Spinal cord (tissue), 9 donors: ENCODE measurements at regions not wholly inside any gene's neighbourhood (a gene's known extent, or its start where the extent isn't known, plus 50 kb on each side); places are given as distances from the start of the nearest gene placed in this dataset.

Experiments
- DNase-seq, 6 donors: peaks; one replicate each; pipeline versions ENCODE4 v3.0.0 to v3.0.0-alpha.2; 2013 to 2015; ENCODE audit warnings: low spot score in 6 of 6, low read depth in 4 of 6
- H3K27ac ChIP-seq: one replicate; pipeline ENCODE4 v1.5.1; 2013; ENCODE audit warnings: low read depth, low read length, control low read depth
- H3K27me3 ChIP-seq: one replicate; pipeline ENCODE4 v1.6.1; 2013; ENCODE audit warnings: low read length; ENCODE audit not compliant: control insufficient read depth, insufficient read depth
- H3K36me3 ChIP-seq: one replicate; pipeline ENCODE4 v1.6.1; 2013; ENCODE audit warnings: low read length; ENCODE audit not compliant: control insufficient read depth, insufficient read depth
- H3K4me1 ChIP-seq: one replicate; pipeline ENCODE4 v1.6.1; 2013; ENCODE audit warnings: low read length; ENCODE audit not compliant: control insufficient read depth, insufficient read depth
- H3K4me3 ChIP-seq: one replicate; pipeline ENCODE4 v1.5.1; 2013; ENCODE audit warnings: low read depth, low read length, control low read depth
- H3K9me3 ChIP-seq: one replicate; pipeline ENCODE4 v1.6.1; 2013; ENCODE audit warnings: low read length; ENCODE audit not compliant: control insufficient read depth, insufficient read depth
- WGBS: methylation state at CpG from one replicate; pipeline ENCODE4 v1.1.5; 2013; ENCODE audit warnings: missing lambda C conversion rate; ENCODE audit not compliant: insufficient coverage; 5-methylcytosine and 5-hydroxymethylcytosine counted together
- donor health status: healthy.

- DNase-seq, result no peak
- Histone ChIP-seq H3K27me3 (no peaks in the 10 kb centered on the region), H3K4me1 (peaks cover 12% of the 10 kb centered on the region), H3K36me3 (no peaks in the 10 kb centered on the region), H3K9me3 (no peaks in the 10 kb centered on the region), H3K27ac (no peak overlapping the region), H3K4me3 (no peak overlapping the region)
- WGBS, result no CpG with 5 or more reads among the region's 2 CpGs
Observed at GRCh38 chr12:92509156-92509738, 193.5 kb upstream of the PLEKHG7 start.

- no peaks in the 10 kb centered on the region for H3K36me3 ChIP-seq
- WGBS, result 70% methylated on average over 3 of the region's 3 CpGs
- no peaks in the 10 kb centered on the region for H3K9me3 ChIP-seq
- no peak overlapping the region for H3K4me3 ChIP-seq
- H3K4me1 ChIP-seq, result peaks cover 19% of the 10 kb centered on the region
- no peaks in the 10 kb centered on the region for H3K27me3 ChIP-seq
- peak overlapping the region; percentile 55 for H3K27ac ChIP-seq
- no peak for DNase-seq
Observed at GRCh38 chr12:92506891-92507290, 195.9 kb upstream of the PLEKHG7 start.

GRCh38 chr12:92506460-92506859, 196.3 kb upstream of the PLEKHG7 start:
- Histone ChIP-seq H3K27me3 (no peaks in the 10 kb centered on the region), H3K27ac (peak overlapping the region; percentile 55), H3K4me1 (peaks cover 19% of the 10 kb centered on the region), H3K4me3 (no peak overlapping the region), H3K9me3 (no peaks in the 10 kb centered on the region), H3K36me3 (no peaks in the 10 kb centered on the region)
- 94% methylated on average over 2 of the region's 2 CpGs for WGBS
- peak in 1 of 6 donors; percentile 8 for DNase-seq

GRCh38 chr12:92505254-92506231, 197.2 kb upstream of the PLEKHG7 start:
- H3K4me3 ChIP-seq, result peak overlapping the region; percentile 13
- peaks cover 19% of the 10 kb centered on the region for H3K4me1 ChIP-seq
- DNase-seq, result peak in 4 of 6 donors; percentile 28 to 80 (median 54)
- H3K9me3 ChIP-seq, result no peaks in the 10 kb centered on the region
- no peaks in the 10 kb centered on the region for H3K27me3 ChIP-seq
- H3K27ac ChIP-seq, result peak overlapping the region; percentile 68
- no peaks in the 10 kb centered on the region for H3K36me3 ChIP-seq
- 14% methylated on average over 2 of the region's 12 CpGs for WGBS

- no peaks in the 10 kb centered on the region for H3K36me3 ChIP-seq
- DNase-seq, result peak in 3 of 6 donors; percentile 17 to 33 (median 18)
- H3K27me3 ChIP-seq, result no peaks in the 10 kb centered on the region
- no peak overlapping the region for H3K4me3 ChIP-seq
- 0% methylated on average over 1 of the region's 5 CpGs for WGBS
- peaks cover 19% of the 10 kb centered on the region for H3K4me1 ChIP-seq
- H3K27ac ChIP-seq, result peak overlapping the region; percentile 68
- no peaks in the 10 kb centered on the region for H3K9me3 ChIP-seq
Observed at GRCh38 chr12:92504594-92504981, 198.2 kb upstream of the PLEKHG7 start.

GRCh38 chr12:92503971-92504593, 198.7 kb upstream of the PLEKHG7 start:
- Histone ChIP-seq H3K4me1 (peaks cover 19% of the 10 kb centered on the region), H3K9me3 (no peaks in the 10 kb centered on the region), H3K4me3 (no peak overlapping the region), H3K36me3 (no peaks in the 10 kb centered on the region), H3K27ac (peak overlapping the region; percentile 68), H3K27me3 (no peaks in the 10 kb centered on the region)
- WGBS, result no CpG with 5 or more reads among the region's 7 CpGs
- DNase-seq, result peak in 4 of 6 donors; percentile 22 to 81 (median 62)

GRCh38 chr12:92503029-92503931, 199.5 kb upstream of the PLEKHG7 start:
- H3K4me1 ChIP-seq, result peaks cover 19% of the 10 kb centered on the region
- 8% methylated on average over 4 of the region's 12 CpGs for WGBS
- peak overlapping the region; percentile 68 for H3K27ac ChIP-seq
- no peak overlapping the region for H3K4me3 ChIP-seq
- no peaks in the 10 kb centered on the region for H3K9me3 ChIP-seq
- no peaks in the 10 kb centered on the region for H3K36me3 ChIP-seq
- DNase-seq, result peak in 4 of 6 donors; percentile 18 to 79 (median 51)
- H3K27me3 ChIP-seq, result no peaks in the 10 kb centered on the region

- 85% methylated on average over 2 of the region's 3 CpGs for WGBS
- H3K4me1 ChIP-seq, result peaks cover 19% of the 10 kb centered on the region
- H3K36me3 ChIP-seq, result no peaks in the 10 kb centered on the region
- H3K9me3 ChIP-seq, result no peaks in the 10 kb centered on the region
- DNase-seq, result no peak
- no peaks in the 10 kb centered on the region for H3K27me3 ChIP-seq
- no peak overlapping the region for H3K4me3 ChIP-seq
- peak overlapping the region; percentile 68 for H3K27ac ChIP-seq
Observed at GRCh38 chr12:92502417-92503028, 200.3 kb upstream of the PLEKHG7 start.
